GM23338 (cell line): ENCODE measurements at regions not wholly inside any gene's neighbourhood (a gene's known extent, or its start where the extent isn't known, plus 50 kb on each side); places are given as distances from the start of the nearest gene placed in this dataset.

Source experiments
- ATAC-seq: fragments of 200-7000 bp; cut with Tn5 transposase; 3 replicates; pipeline ENCODE4 v1.9.1; 2020
- DNase-seq: peaks from one replicate; pipeline ENCODE4 v3.0.0-alpha.2; 2015; ENCODE audit warnings: low spot score
- H2AFZ ChIP-seq: fragments of 200-600 bp; sonication (generic); 2 replicates; pipeline ENCODE4 v1.8.0; 2016; ENCODE audit warnings: antibody characterized with exemption, mild to moderate bottlenecking, moderate library complexity
- H3F3A ChIP-seq: fragments of 200-600 bp; sonication (generic); replicated peaks from 2 replicates; pipeline ENCODE4 v1.8.0; 2017; ENCODE audit warnings: antibody characterized with exemption, mixed run types, low read depth
- H3K27ac ChIP-seq: fragments of 200-600 bp; sonication (generic); 2 replicates; pipeline ENCODE4 v1.6.1; 2016; ENCODE audit warnings: low read depth
- H3K27me3 ChIP-seq: fragments of 200-600 bp; sonication (generic); 2 replicates; pipeline ENCODE4 v1.8.0; 2016; ENCODE audit warnings: mild to moderate bottlenecking, mixed run types, moderate library complexity; ENCODE audit not compliant: insufficient read depth
- H3K36me3 ChIP-seq: fragments of 200-600 bp; sonication (generic); 2 replicates; pipeline ENCODE4 v1.8.0; 2016; ENCODE audit warnings: mild to moderate bottlenecking; ENCODE audit not compliant: insufficient read depth
- H3K4me1 ChIP-seq: fragments of 200-600 bp; sonication (generic); 2 replicates; pipeline ENCODE4 v1.8.0; 2016; ENCODE audit warnings: mild to moderate bottlenecking, moderate library complexity; ENCODE audit not compliant: insufficient read depth
- H3K4me2 ChIP-seq: fragments of 200-600 bp; sonication (generic); 2 replicates; pipeline ENCODE4 v1.7.1; 2017; ENCODE audit warnings: mixed run types
- H3K4me3 ChIP-seq: fragments of 200-600 bp; sonication (generic); 2 replicates; pipeline ENCODE4 v1.6.1; 2016; ENCODE audit warnings: mixed run types
- H3K79me2 ChIP-seq: fragments of 200-600 bp; sonication (generic); replicated peaks from 2 replicates; pipeline ENCODE4 v1.8.0; 2017; ENCODE audit warnings: mild to moderate bottlenecking; ENCODE audit not compliant: insufficient read depth
- H3K9me2 ChIP-seq: fragments of 200-600 bp; sonication (generic); 2 replicates; pipeline ENCODE4 v1.8.0; 2017; ENCODE audit not compliant: insufficient read depth
- H4K20me1 ChIP-seq: fragments of 200-600 bp; sonication (generic); replicated peaks from 2 replicates; pipeline ENCODE4 v1.8.0; 2017; ENCODE audit warnings: mild to moderate bottlenecking; ENCODE audit not compliant: insufficient read depth
- H3K27ac Mint-ChIP-seq: 2 replicates; pipeline ENCODE4 v1.8.0; 2020; ENCODE audit warnings: inconsistent platforms, mild to moderate bottlenecking, moderate library complexity, mixed read lengths
- H3K27me3 Mint-ChIP-seq: 3 replicates; pipeline ENCODE4 v1.8.0; 2022; ENCODE audit warnings: low read depth, mild to moderate bottlenecking, moderate library complexity, mixed read lengths, inconsistent platforms; ENCODE audit not compliant: insufficient read depth, poor library complexity
- H3K36me3 Mint-ChIP-seq: 3 replicates; pipeline ENCODE4 v1.8.0; 2021; ENCODE audit warnings: low read depth, mild to moderate bottlenecking, inconsistent platforms, moderate library complexity, mixed read lengths
- H3K4me1 Mint-ChIP-seq: 3 replicates; pipeline ENCODE4 v1.8.0; 2020; ENCODE audit warnings: mild to moderate bottlenecking, inconsistent platforms, mixed read lengths
- H3K4me3 Mint-ChIP-seq: 3 replicates; pipeline ENCODE4 v1.8.0; 2021; ENCODE audit warnings: moderate library complexity, mild to moderate bottlenecking, inconsistent platforms, mixed read lengths
- H3K9me3 Mint-ChIP-seq: 3 replicates; pipeline ENCODE4 v1.8.0; 2020; ENCODE audit warnings: moderate library complexity, mild to moderate bottlenecking, inconsistent platforms, mixed read lengths
- CTCF ChIP-seq, 2 experiments: fragments of 200-600 bp in 1 of 2; sonication (generic) in 1 of 2; conservative IDR thresholded peaks; 2 replicates each; pipeline versions ENCODE4 v1.5.1 to v1.6.1; 2016 to 2017; ENCODE audit warnings: antibody characterized with exemption in 2 of 2, low read depth in 2 of 2, mild to moderate bottlenecking in 2 of 2, moderate library complexity in 1 of 2
- EZH2 ChIP-seq: fragments of 200-600 bp; sonication (generic); IDR thresholded peaks from one replicate; pipeline ENCODE4 v1.8.0; 2017; ENCODE audit warnings: antibody characterized with exemption, mild to moderate bottlenecking, low read depth; ENCODE audit not compliant: unreplicated experiment
- EZH2phosphoT487 ChIP-seq: fragments of 200-600 bp; sonication (generic); IDR thresholded peaks from one replicate; pipeline ENCODE4 v1.8.1; 2018; ENCODE audit warnings: antibody characterized with exemption; ENCODE audit not compliant: unreplicated experiment
- JUNB ChIP-seq: IDR thresholded peaks from one replicate; pipeline ENCODE4 v1.6.1; 2016; ENCODE audit warnings: antibody characterized with exemption; ENCODE audit not compliant: unreplicated experiment
- NANOG ChIP-seq: IDR thresholded peaks from 2 replicates; pipeline ENCODE4 v1.6.1; 2016; ENCODE audit warnings: antibody characterized with exemption, borderline replicate concordance
- POLR2AphosphoS5 ChIP-seq: IDR thresholded peaks from 2 replicates; pipeline ENCODE4 v1.6.1; 2016; ENCODE audit warnings: antibody characterized with exemption, low read depth
- REST ChIP-seq: IDR thresholded peaks from one replicate; pipeline ENCODE4 v1.6.1; 2018; ENCODE audit warnings: antibody characterized with exemption; ENCODE audit not compliant: unreplicated experiment
- STAT1 ChIP-seq: IDR thresholded peaks from one replicate; pipeline ENCODE4 v1.6.1; 2016; ENCODE audit warnings: antibody characterized with exemption; ENCODE audit not compliant: unreplicated experiment
- ZNF331 ChIP-seq: fragments of 250-450 bp; sonication (Bioruptor Pico); IDR thresholded peaks from 2 replicates; pipeline ENCODE4 v1.5.0; 2020; ENCODE audit warnings: low read depth, mild to moderate bottlenecking, moderate library complexity
- ZNF462 ChIP-seq: fragments of 250-450 bp; sonication (Bioruptor Pico); IDR thresholded peaks from 2 replicates; pipeline ENCODE4 v1.5.0; 2020; ENCODE audit warnings: mild to moderate bottlenecking, moderate library complexity

- no peaks in the 10 kb centered on the region for H3K4me1 ChIP-seq
- Mint-ChIP-seq H3K36me3 (no peaks in the 10 kb centered on the region), H3K27ac (no peak overlapping the region), H3K4me3 (no peak overlapping the region), H3K9me3 (no peaks in the 10 kb centered on the region; the same call in 2 of the 3 replicates), H3K27me3 (peaks cover 14% of the 10 kb centered on the region), H3K4me1 (peaks cover 7% of the 10 kb centered on the region)
- H2AFZ ChIP-seq, result no peak overlapping the region; the same call in 1 of the 2 replicates
- H4K20me1 ChIP-seq, result no peaks in the 10 kb centered on the region
- no peak overlapping the region for H3K4me3 ChIP-seq
- no peak overlapping the region for H3K27ac ChIP-seq
- H3K36me3 ChIP-seq, result 0 out of 2 replicates have a peak, but pooled peaks cover 3% of the 10 kb centered on the region
- H3K9me2 ChIP-seq, result 0 out of 2 replicates have a peak, but pooled peaks cover 6% of the 10 kb centered on the region
- ATAC-seq, result no peak
- H3K79me2 ChIP-seq, result no peaks in the 10 kb centered on the region
- no peaks in the 10 kb centered on the region for H3K27me3 ChIP-seq
- DNase-seq, result no peak
- H3F3A ChIP-seq, result no peaks in the 10 kb centered on the region
- TF ChIP-seq EZH2, result no peak
- H3K4me2 ChIP-seq, result no peak overlapping the region
Measured at GRCh38 chr4:152074573-152074972, 313.8 kb upstream of the GATB start.

GRCh38 chr4:152074088-152074437 is 313.3 kb upstream of the GATB start:
- Histone ChIP-seq H3F3A (no peaks in the 10 kb centered on the region), H3K4me3 (no peak overlapping the region), H3K27ac (no peak overlapping the region), H3K27me3 (no peaks in the 10 kb centered on the region), H2AFZ (no peak overlapping the region), H3K4me2 (no peak overlapping the region), H3K4me1 (no peaks in the 10 kb centered on the region), H4K20me1 (no peaks in the 10 kb centered on the region), H3K9me2 (0 out of 2 replicates have a peak, but pooled peaks cover 7% of the 10 kb centered on the region), H3K79me2 (no peaks in the 10 kb centered on the region), H3K36me3 (0 out of 2 replicates have a peak, but pooled peaks cover 3% of the 10 kb centered on the region)
- Mint-ChIP-seq H3K36me3 (no peaks in the 10 kb centered on the region), H3K4me3 (no peak overlapping the region), H3K4me1 (peaks cover 7% of the 10 kb centered on the region), H3K27ac (no peak overlapping the region), H3K27me3 (peaks cover 14% of the 10 kb centered on the region), H3K9me3 (no peaks in the 10 kb centered on the region; the same call in 2 of the 3 replicates)
- no peak for DNase-seq
- ATAC-seq, result no peak
- no peak for TF ChIP-seq CTCF (conservative IDR thresholded peaks at IDR 0.05; ENCODE audit: low read depth in 2 of 2)
- no peak for TF ChIP-seq ZNF462 (CRISPR knock-in tag)
- TF ChIP-seq JUNB, result no peak
- no peak for TF ChIP-seq ZNF331
- TF ChIP-seq POLR2AphosphoS5, result no peak
- no peak for TF ChIP-seq STAT1
- no peak for TF ChIP-seq REST
- no peak for TF ChIP-seq EZH2
- TF ChIP-seq NANOG, result no peak
- TF ChIP-seq EZH2phosphoT487, result no peak
